PFSK-1 (cell line): ENCODE measurements at regions not wholly inside any gene's neighbourhood (a gene's known extent, or its start where the extent isn't known, plus 50 kb on each side); places are given as distances from the start of the nearest gene placed in this dataset.

ENCODE experiments used
- FOXP2 ChIP-seq: optimal IDR thresholded peaks from 2 replicates; pipeline ENCODE3; 2011; ENCODE audit warnings: borderline replicate concordance, control low read depth, inconsistent platforms; ENCODE audit not compliant: insufficient read depth; ENCODE audit errors: extremely low read length, extremely low read depth
- POLR2AphosphoS5 ChIP-seq: IDR thresholded peaks from 2 replicates; pipeline ENCODE4 v1.6.1; 2012; ENCODE audit warnings: low read depth, mild to moderate bottlenecking, control low read depth, low read length, moderate library complexity
- SIN3A ChIP-seq: IDR thresholded peaks from 2 replicates; pipeline ENCODE4 v1.6.1; 2012; ENCODE audit warnings: mild to moderate bottlenecking, low read length, moderate library complexity, borderline replicate concordance; ENCODE audit not compliant: insufficient read depth
- TAF1 ChIP-seq: IDR thresholded peaks from 2 replicates; pipeline ENCODE4 v1.6.1; 2012; ENCODE audit warnings: low read length, control low read depth, borderline replicate concordance; ENCODE audit not compliant: insufficient read depth
- TF ChIP-seq, protein P1 (sequence below), 2 experiments: IDR thresholded peaks; 2 replicates each; pipeline versions ENCODE4 v1.6.1 to v1.8.0; 2011 to 2012; ENCODE audit warnings: low read depth in 2 of 2, low read length in 2 of 2, control low read depth in 1 of 2, inconsistent platforms in 1 of 2, mild to moderate bottlenecking in 1 of 2, moderate library complexity in 1 of 2; ENCODE audit not compliant: insufficient read depth in 1 of 2

DNA sequence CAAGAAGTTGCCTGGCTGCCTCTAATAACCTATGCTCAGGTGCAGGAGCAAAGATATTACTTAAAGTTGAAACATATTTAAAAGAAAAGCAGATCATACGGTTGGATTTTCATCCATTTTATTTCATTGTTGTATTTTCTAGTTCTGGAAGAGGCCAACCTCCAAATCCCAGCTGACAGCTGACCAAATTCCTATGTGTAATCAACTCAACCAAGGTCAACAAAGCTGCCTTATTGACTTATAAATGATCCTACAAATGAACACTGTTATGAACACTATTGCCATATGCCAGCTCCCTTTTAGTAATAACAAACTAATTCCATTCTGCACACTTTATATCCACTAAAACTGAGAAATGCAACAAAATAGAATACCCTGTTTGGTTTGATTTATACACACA, 1537.4 kb downstream of the SLITRK1 start:
- no peak for TF ChIP-seq SIN3A
- TF ChIP-seq, protein P1, sequence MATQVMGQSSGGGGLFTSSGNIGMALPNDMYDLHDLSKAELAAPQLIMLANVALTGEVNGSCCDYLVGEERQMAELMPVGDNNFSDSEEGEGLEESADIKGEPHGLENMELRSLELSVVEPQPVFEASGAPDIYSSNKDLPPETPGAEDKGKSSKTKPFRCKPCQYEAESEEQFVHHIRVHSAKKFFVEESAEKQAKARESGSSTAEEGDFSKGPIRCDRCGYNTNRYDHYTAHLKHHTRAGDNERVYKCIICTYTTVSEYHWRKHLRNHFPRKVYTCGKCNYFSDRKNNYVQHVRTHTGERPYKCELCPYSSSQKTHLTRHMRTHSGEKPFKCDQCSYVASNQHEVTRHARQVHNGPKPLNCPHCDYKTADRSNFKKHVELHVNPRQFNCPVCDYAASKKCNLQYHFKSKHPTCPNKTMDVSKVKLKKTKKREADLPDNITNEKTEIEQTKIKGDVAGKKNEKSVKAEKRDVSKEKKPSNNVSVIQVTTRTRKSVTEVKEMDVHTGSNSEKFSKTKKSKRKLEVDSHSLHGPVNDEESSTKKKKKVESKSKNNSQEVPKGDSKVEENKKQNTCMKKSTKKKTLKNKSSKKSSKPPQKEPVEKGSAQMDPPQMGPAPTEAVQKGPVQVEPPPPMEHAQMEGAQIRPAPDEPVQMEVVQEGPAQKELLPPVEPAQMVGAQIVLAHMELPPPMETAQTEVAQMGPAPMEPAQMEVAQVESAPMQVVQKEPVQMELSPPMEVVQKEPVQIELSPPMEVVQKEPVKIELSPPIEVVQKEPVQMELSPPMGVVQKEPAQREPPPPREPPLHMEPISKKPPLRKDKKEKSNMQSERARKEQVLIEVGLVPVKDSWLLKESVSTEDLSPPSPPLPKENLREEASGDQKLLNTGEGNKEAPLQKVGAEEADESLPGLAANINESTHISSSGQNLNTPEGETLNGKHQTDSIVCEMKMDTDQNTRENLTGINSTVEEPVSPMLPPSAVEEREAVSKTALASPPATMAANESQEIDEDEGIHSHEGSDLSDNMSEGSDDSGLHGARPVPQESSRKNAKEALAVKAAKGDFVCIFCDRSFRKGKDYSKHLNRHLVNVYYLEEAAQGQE (IDR thresholded peaks at IDR 0.05; ENCODE audit: insufficient read depth in 1 of 2, low read depth in 2 of 2, low read length in 2 of 2): no peak
- TF ChIP-seq POLR2AphosphoS5: no peak
- TF ChIP-seq TAF1: no peak
- TF ChIP-seq FOXP2: no peak
